ENCODE measurements at regions not wholly inside any gene's neighbourhood (a gene's known extent, or its start where the extent isn't known, plus 50 kb on each side); places are given as distances from the start of the nearest gene placed in this dataset.

GRCh38 chr18:77977331-77977730, 727.7 kb downstream of the GALR1 start:
- DNase-seq (ENCODE audit: low read depth in 4 of 4, low spot score in 1 of 4) = no peak

GRCh38 chr18:77980275-77980674, 730.6 kb downstream of the GALR1 start:
- DNase-seq (ENCODE audit: low read depth in 4 of 4, low spot score in 1 of 4) = no peak

GRCh38 chr18:77981874-77982273, 732.2 kb downstream of the GALR1 start:
- DNase-seq (ENCODE audit: low read depth in 4 of 4, low spot score in 1 of 4) = no peak

- DNase-seq (ENCODE audit: low read depth in 4 of 4, low spot score in 1 of 4) = no peak
These were observed 733.6 kb downstream of the GALR1 start for GRCh38 chr18:77983270-77983669.

GRCh38 chr18:77984178-77984577, 734.5 kb downstream of the GALR1 start:
- DNase-seq (ENCODE audit: low read depth in 4 of 4, low spot score in 1 of 4) = no peak

GRCh38 chr18:77984833-77985232, 735.2 kb downstream of the GALR1 start:
- DNase-seq (ENCODE audit: low read depth in 4 of 4, low spot score in 1 of 4) = no peak

GRCh38 chr18:77985526-77986281, 736.1 kb downstream of the GALR1 start:
- DNase-seq (ENCODE audit: low read depth in 4 of 4, low spot score in 1 of 4) = no peak

GRCh38 chr18:77990131-77990530, 740.5 kb downstream of the GALR1 start:
- DNase-seq (ENCODE audit: low read depth in 4 of 4, low spot score in 1 of 4) = no peak

- no peak for DNase-seq (ENCODE audit: low read depth in 4 of 4, low spot score in 1 of 4)
These were observed 741.3 kb downstream of the GALR1 start for GRCh38 chr18:77990901-77991300.

- no peak for DNase-seq (ENCODE audit: low read depth in 4 of 4, low spot score in 1 of 4)
These were observed 742.4 kb downstream of the GALR1 start for GRCh38 chr18:77992057-77992456.

GRCh38 chr18:77993188-77993981, 743.7 kb downstream of the GALR1 start:
- DNase-seq (ENCODE audit: low read depth in 4 of 4, low spot score in 1 of 4) = no peak

GRCh38 chr18:77995593-77995992, 745.9 kb downstream of the GALR1 start:
- no peak for DNase-seq (ENCODE audit: low read depth in 4 of 4, low spot score in 1 of 4)

GRCh38 chr18:77996737-77997136, 747.1 kb downstream of the GALR1 start:
- no peak for DNase-seq (ENCODE audit: low read depth in 4 of 4, low spot score in 1 of 4)

- no peak for DNase-seq (ENCODE audit: low read depth in 4 of 4, low spot score in 1 of 4)
These were observed 752.2 kb downstream of the GALR1 start for GRCh38 chr18:78001811-78002210.

- no peak for DNase-seq (ENCODE audit: low read depth in 4 of 4, low spot score in 1 of 4)
These were observed 756.5 kb downstream of the GALR1 start for GRCh38 chr18:78006006-78006773.

GRCh38 chr18:78006774-78007260, 757.2 kb downstream of the GALR1 start:
- no peak for DNase-seq (ENCODE audit: low read depth in 4 of 4, low spot score in 1 of 4)

- DNase-seq (ENCODE audit: low read depth in 4 of 4, low spot score in 1 of 4) = no peak
These were observed 760.7 kb downstream of the GALR1 start for GRCh38 chr18:78010363-78010762.

- DNase-seq (ENCODE audit: low read depth in 4 of 4, low spot score in 1 of 4) = no peak
These were observed 768.2 kb downstream of the GALR1 start for GRCh38 chr18:78017869-78018268.

- DNase-seq (ENCODE audit: low read depth in 4 of 4, low spot score in 1 of 4) = no peak
These were observed 771.5 kb downstream of the GALR1 start for GRCh38 chr18:78021196-78021595.

GRCh38 chr18:78031589-78031988, 781.9 kb downstream of the GALR1 start:
- no peak for DNase-seq (ENCODE audit: low read depth in 4 of 4, low spot score in 1 of 4)

GRCh38 chr18:78031991-78032390, 782.3 kb downstream of the GALR1 start:
- DNase-seq (ENCODE audit: low read depth in 4 of 4, low spot score in 1 of 4) = no peak

- DNase-seq (ENCODE audit: low read depth in 4 of 4, low spot score in 1 of 4) = no peak
These were observed 782.9 kb downstream of the GALR1 start for GRCh38 chr18:78032574-78032973.
